HepG2 (cell line): ENCODE measurements at regions not wholly inside any gene's neighbourhood (a gene's known extent, or its start where the extent isn't known, plus 50 kb on each side); places are given as distances from the start of the nearest gene placed in this dataset.

Experiments
- PHF20 ChIP-seq: sonication (generic); formaldehyde crosslinking; IDR thresholded peaks from 2 replicates; pipeline ENCODE4 v1.5.0; 2020; ENCODE audit warnings: mild to moderate bottlenecking, missing genetic modification reagents
- SKI ChIP-seq: fragments of 450-650 bp; IDR thresholded peaks from one replicate; pipeline ENCODE4 v1.6.1; 2018; ENCODE audit warnings: mild to moderate bottlenecking; ENCODE audit not compliant: partially characterized antibody
- SRF ChIP-seq: IDR thresholded peaks from 2 replicates; pipeline ENCODE4 v1.6.1; 2011; ENCODE audit warnings: mild to moderate bottlenecking, low read depth, low read length, moderate library complexity
- THAP8 ChIP-seq: sonication (generic); formaldehyde crosslinking; IDR thresholded peaks from 2 replicates; pipeline ENCODE4 v1.5.1; 2020; ENCODE audit warnings: missing genetic modification reagents, mild to moderate bottlenecking, borderline replicate concordance
- ZNF382 ChIP-seq: sonication (generic); formaldehyde crosslinking; IDR thresholded peaks from 2 replicates; pipeline ENCODE4 v1.5.0; 2020; ENCODE audit warnings: missing genetic modification reagents, mild to moderate bottlenecking, borderline replicate concordance
- ZNF614 ChIP-seq: IDR thresholded peaks from 2 replicates; pipeline ENCODE4 v1.6.1; 2018; ENCODE audit warnings: missing biosample characterization, missing genetic modification reagents, inconsistent platforms, borderline replicate concordance
- ZNF891 ChIP-seq: sonication (generic); formaldehyde crosslinking; IDR thresholded peaks from 2 replicates; pipeline ENCODE4 v1.5.0; 2020; ENCODE audit warnings: mild to moderate bottlenecking, missing genetic modification reagents
- TF ChIP-seq, protein P1 (sequence below): sonication (generic); formaldehyde crosslinking; IDR thresholded peaks from 2 replicates; pipeline ENCODE4 v1.8.1; 2022; ENCODE audit warnings: mild to moderate bottlenecking, missing genetic modification reagents
- TF ChIP-seq, protein P2 (sequence below): sonication (generic); formaldehyde crosslinking; IDR thresholded peaks from 2 replicates; pipeline ENCODE4 v1.5.1; 2020; ENCODE audit warnings: mild to moderate bottlenecking, moderate library complexity, missing genetic modification reagents

GRCh38 chr4:122977103-122977502 lies 54.7 kb upstream of the NUDT6 start:
- TF ChIP-seq PHF20 (CRISPR knock-in tag): no peak
- TF ChIP-seq ZNF891 (CRISPR knock-in tag): no peak
- TF ChIP-seq, protein P1, sequence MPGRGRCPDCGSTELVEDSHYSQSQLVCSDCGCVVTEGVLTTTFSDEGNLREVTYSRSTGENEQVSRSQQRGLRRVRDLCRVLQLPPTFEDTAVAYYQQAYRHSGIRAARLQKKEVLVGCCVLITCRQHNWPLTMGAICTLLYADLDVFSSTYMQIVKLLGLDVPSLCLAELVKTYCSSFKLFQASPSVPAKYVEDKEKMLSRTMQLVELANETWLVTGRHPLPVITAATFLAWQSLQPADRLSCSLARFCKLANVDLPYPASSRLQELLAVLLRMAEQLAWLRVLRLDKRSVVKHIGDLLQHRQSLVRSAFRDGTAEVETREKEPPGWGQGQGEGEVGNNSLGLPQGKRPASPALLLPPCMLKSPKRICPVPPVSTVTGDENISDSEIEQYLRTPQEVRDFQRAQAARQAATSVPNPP: no peak
- TF ChIP-seq SRF: no peak
- TF ChIP-seq, protein P2, sequence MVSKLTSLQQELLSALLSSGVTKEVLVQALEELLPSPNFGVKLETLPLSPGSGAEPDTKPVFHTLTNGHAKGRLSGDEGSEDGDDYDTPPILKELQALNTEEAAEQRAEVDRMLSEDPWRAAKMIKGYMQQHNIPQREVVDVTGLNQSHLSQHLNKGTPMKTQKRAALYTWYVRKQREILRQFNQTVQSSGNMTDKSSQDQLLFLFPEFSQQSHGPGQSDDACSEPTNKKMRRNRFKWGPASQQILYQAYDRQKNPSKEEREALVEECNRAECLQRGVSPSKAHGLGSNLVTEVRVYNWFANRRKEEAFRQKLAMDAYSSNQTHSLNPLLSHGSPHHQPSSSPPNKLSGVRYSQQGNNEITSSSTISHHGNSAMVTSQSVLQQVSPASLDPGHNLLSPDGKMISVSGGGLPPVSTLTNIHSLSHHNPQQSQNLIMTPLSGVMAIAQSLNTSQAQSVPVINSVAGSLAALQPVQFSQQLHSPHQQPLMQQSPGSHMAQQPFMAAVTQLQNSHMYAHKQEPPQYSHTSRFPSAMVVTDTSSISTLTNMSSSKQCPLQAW: no peak
- TF ChIP-seq ZNF382 (CRISPR knock-in tag): no peak
- no peak for TF ChIP-seq SKI
- TF ChIP-seq THAP8 (CRISPR knock-in tag): no peak
- no peak for TF ChIP-seq ZNF614 (CRISPR knock-in tag)
